PFSK-1 (cell line): ENCODE measurements at regions not wholly inside any gene's neighbourhood (a gene's known extent, or its start where the extent isn't known, plus 50 kb on each side); places are given as distances from the start of the nearest gene placed in this dataset.

Experiments
- FOXP2 ChIP-seq: optimal IDR thresholded peaks from 2 replicates; pipeline ENCODE3; 2011; ENCODE audit warnings: borderline replicate concordance, control low read depth, inconsistent platforms; ENCODE audit not compliant: insufficient read depth; ENCODE audit errors: extremely low read length, extremely low read depth
- POLR2AphosphoS5 ChIP-seq: IDR thresholded peaks from 2 replicates; pipeline ENCODE4 v1.6.1; 2012; ENCODE audit warnings: low read depth, mild to moderate bottlenecking, control low read depth, low read length, moderate library complexity
- REST ChIP-seq, 2 experiments: IDR thresholded peaks; 2 replicates each; pipeline versions ENCODE4 v1.6.1 to v1.8.0; 2011 to 2012; ENCODE audit warnings: low read depth in 2 of 2, low read length in 2 of 2, control low read depth in 1 of 2, inconsistent platforms in 1 of 2, mild to moderate bottlenecking in 1 of 2, moderate library complexity in 1 of 2; ENCODE audit not compliant: insufficient read depth in 1 of 2
- SIN3A ChIP-seq: IDR thresholded peaks from 2 replicates; pipeline ENCODE4 v1.6.1; 2012; ENCODE audit warnings: mild to moderate bottlenecking, low read length, moderate library complexity, borderline replicate concordance; ENCODE audit not compliant: insufficient read depth
- TAF1 ChIP-seq: IDR thresholded peaks from 2 replicates; pipeline ENCODE4 v1.6.1; 2012; ENCODE audit warnings: low read length, control low read depth, borderline replicate concordance; ENCODE audit not compliant: insufficient read depth

- no peak for TF ChIP-seq REST (IDR thresholded peaks at IDR 0.05; ENCODE audit: insufficient read depth in 1 of 2, low read depth in 2 of 2, low read length in 2 of 2)
These were observed 935.1 kb downstream of the SLC4A3 start for GRCh38 chr2:220562375-220563140.

- TF ChIP-seq REST (IDR thresholded peaks at IDR 0.05; ENCODE audit: insufficient read depth in 1 of 2, low read depth in 2 of 2, low read length in 2 of 2) (no peak), FOXP2 (no peak), SIN3A (no peak), TAF1 (no peak), POLR2AphosphoS5 (no peak)
These were observed 940.9 kb downstream of the SLC4A3 start for GRCh38 chr2:220568296-220568695.

- TF ChIP-seq REST (IDR thresholded peaks at IDR 0.05; ENCODE audit: insufficient read depth in 1 of 2, low read depth in 2 of 2, low read length in 2 of 2) (no peak), SIN3A (no peak), TAF1 (no peak), FOXP2 (no peak), POLR2AphosphoS5 (no peak)
These were observed 941.9 kb downstream of the SLC4A3 start for GRCh38 chr2:220569112-220569897.

GRCh38 chr2:220572385-220572784 is 945.0 kb downstream of the SLC4A3 start:
- TF ChIP-seq REST (IDR thresholded peaks at IDR 0.05; ENCODE audit: insufficient read depth in 1 of 2, low read depth in 2 of 2, low read length in 2 of 2): no peak
- TF ChIP-seq FOXP2: no peak
- no peak for TF ChIP-seq SIN3A
- no peak for TF ChIP-seq TAF1
- TF ChIP-seq POLR2AphosphoS5: no peak

- TF ChIP-seq SIN3A (no peak), FOXP2 (no peak), POLR2AphosphoS5 (no peak), REST (IDR thresholded peaks at IDR 0.05; ENCODE audit: insufficient read depth in 1 of 2, low read depth in 2 of 2, low read length in 2 of 2) (no peak), TAF1 (no peak)
These were observed 946.6 kb downstream of the SLC4A3 start for GRCh38 chr2:220574038-220574437.
